ENCODE measurements at regions not wholly inside any gene's neighbourhood (a gene's known extent, or its start where the extent isn't known, plus 50 kb on each side); places are given as distances from the start of the nearest gene placed in this dataset.

DNA sequence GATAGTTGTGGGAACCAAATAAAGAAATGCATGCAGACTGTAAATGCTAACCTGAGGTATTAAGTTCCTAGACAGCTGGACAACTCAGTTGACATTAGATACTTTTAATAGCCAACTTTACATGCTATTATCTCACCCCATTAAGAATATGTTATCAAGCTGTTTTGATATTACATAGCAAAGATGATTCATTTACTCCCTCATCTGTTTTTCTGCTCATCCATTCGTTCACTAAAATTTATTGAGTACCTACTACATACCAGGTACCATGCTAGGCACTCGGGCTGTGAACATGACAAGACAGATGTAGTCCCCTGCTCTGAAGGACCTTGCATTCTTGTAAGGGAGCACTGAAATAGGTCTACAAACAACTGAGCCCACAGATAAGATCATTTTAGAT lies 192.4 kb downstream of the DACT1 start:
- no peak for TF ChIP-seq JUN (CRISPR knock-in tag; IDR thresholded peaks at IDR 0.05)
- TF ChIP-seq, protein P1, sequence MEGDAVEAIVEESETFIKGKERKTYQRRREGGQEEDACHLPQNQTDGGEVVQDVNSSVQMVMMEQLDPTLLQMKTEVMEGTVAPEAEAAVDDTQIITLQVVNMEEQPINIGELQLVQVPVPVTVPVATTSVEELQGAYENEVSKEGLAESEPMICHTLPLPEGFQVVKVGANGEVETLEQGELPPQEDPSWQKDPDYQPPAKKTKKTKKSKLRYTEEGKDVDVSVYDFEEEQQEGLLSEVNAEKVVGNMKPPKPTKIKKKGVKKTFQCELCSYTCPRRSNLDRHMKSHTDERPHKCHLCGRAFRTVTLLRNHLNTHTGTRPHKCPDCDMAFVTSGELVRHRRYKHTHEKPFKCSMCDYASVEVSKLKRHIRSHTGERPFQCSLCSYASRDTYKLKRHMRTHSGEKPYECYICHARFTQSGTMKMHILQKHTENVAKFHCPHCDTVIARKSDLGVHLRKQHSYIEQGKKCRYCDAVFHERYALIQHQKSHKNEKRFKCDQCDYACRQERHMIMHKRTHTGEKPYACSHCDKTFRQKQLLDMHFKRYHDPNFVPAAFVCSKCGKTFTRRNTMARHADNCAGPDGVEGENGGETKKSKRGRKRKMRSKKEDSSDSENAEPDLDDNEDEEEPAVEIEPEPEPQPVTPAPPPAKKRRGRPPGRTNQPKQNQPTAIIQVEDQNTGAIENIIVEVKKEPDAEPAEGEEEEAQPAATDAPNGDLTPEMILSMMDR (IDR thresholded peaks at IDR 0.05) = no peak
